NCI-H460 (cell line): ENCODE measurements at regions not wholly inside any gene's neighbourhood (a gene's known extent, or its start where the extent isn't known, plus 50 kb on each side); places are given as distances from the start of the nearest gene placed in this dataset.

Experiments used
- DNase-seq: peaks from one replicate; pipeline ENCODE4 v3.0.0-alpha.2; 2016; ENCODE audit warnings: low read depth; ENCODE audit errors: extremely low read depth

GRCh38 chr20:39233755-39234154, 271.6 kb downstream of the DHX35 start:
- DNase-seq, result no peak

GRCh38 chr20:39227416-39227815, 265.3 kb downstream of the DHX35 start:
- DNase-seq, result no peak

- DNase-seq, result no peak
Measured at GRCh38 chr20:39225978-39226377, 263.8 kb downstream of the DHX35 start.

- DNase-seq, result no peak
Measured at GRCh38 chr20:39225536-39225935, 263.4 kb downstream of the DHX35 start.

- no peak for DNase-seq
Measured at GRCh38 chr20:39222101-39222500, 260.0 kb downstream of the DHX35 start.

GRCh38 chr20:39216195-39216594, 254.1 kb downstream of the DHX35 start:
- DNase-seq, result no peak

- no peak for DNase-seq
Measured at GRCh38 chr20:39214828-39215227, 252.7 kb downstream of the DHX35 start.

- DNase-seq, result no peak
Measured at GRCh38 chr20:39213476-39214145, 251.5 kb downstream of the DHX35 start.

- DNase-seq, result no peak
Measured at GRCh38 chr20:39211060-39211748, 249.1 kb downstream of the DHX35 start.

- no peak for DNase-seq
Measured at GRCh38 chr20:39210341-39211036, 248.3 kb downstream of the DHX35 start.

- no peak for DNase-seq
Measured at GRCh38 chr20:39206899-39207564, 244.9 kb downstream of the DHX35 start.

- no peak for DNase-seq
Measured at GRCh38 chr20:39195582-39196021, 233.5 kb downstream of the DHX35 start.

- no peak for DNase-seq
Measured at GRCh38 chr20:39190666-39191570, 228.8 kb downstream of the DHX35 start.

GRCh38 chr20:39188266-39188765, 226.2 kb downstream of the DHX35 start:
- DNase-seq, result no peak

- no peak for DNase-seq
Measured at GRCh38 chr20:39181490-39181889, 219.3 kb downstream of the DHX35 start.

- no peak for DNase-seq
Measured at GRCh38 chr20:39176457-39176856, 214.3 kb downstream of the DHX35 start.

GRCh38 chr20:39170896-39171463, 208.8 kb downstream of the DHX35 start:
- DNase-seq, result no peak

- no peak for DNase-seq
Measured at GRCh38 chr20:39165099-39165498, 203.0 kb downstream of the DHX35 start.

- DNase-seq, result no peak
Measured at GRCh38 chr20:39164642-39165041, 202.5 kb downstream of the DHX35 start.

- no peak for DNase-seq
Measured at GRCh38 chr20:39163993-39164392, 201.8 kb downstream of the DHX35 start.
